Progenitor cell of endocrine pancreas (in vitro differentiated cells): ENCODE measurements at regions not wholly inside any gene's neighbourhood (a gene's known extent, or its start where the extent isn't known, plus 50 kb on each side); places are given as distances from the start of the nearest gene placed in this dataset.
A peak's percentile ranks its signal among the peaks of the same experiment; 100 is the strongest.

Experiments
- DNase-seq: peaks from one replicate; pipeline ENCODE4 v3.0.0; 2021; ENCODE audit warnings: low spot score; ENCODE audit not compliant: unreplicated experiment
- H3K27ac Mint-ChIP-seq: 2 replicates; pipeline ENCODE4 v1.8.0; 2021; ENCODE audit warnings: mild to moderate bottlenecking, moderate library complexity, mixed read lengths
- H3K27me3 Mint-ChIP-seq: 2 replicates; pipeline ENCODE4 v1.8.0; 2021; ENCODE audit warnings: mixed read lengths
- H3K36me3 Mint-ChIP-seq: 2 replicates; pipeline ENCODE4 v1.8.0; 2022; ENCODE audit warnings: mixed read lengths; ENCODE audit not compliant: insufficient read depth
- H3K4me1 Mint-ChIP-seq: 2 replicates; pipeline ENCODE4 v1.8.0; 2021; ENCODE audit warnings: low read depth, mixed read lengths
- H3K4me3 Mint-ChIP-seq: 2 replicates; pipeline ENCODE4 v1.8.0; 2021; ENCODE audit warnings: low read depth, mild to moderate bottlenecking, moderate library complexity, mixed read lengths
- H3K9me3 Mint-ChIP-seq: 2 replicates; pipeline ENCODE4 v1.8.0; 2021; ENCODE audit warnings: low read depth, mixed read lengths
- CTCF ChIP-seq: fragments of 200-600 bp; sonication (generic); IDR thresholded peaks from one replicate; pipeline ENCODE4 v1.5.0; 2021; ENCODE audit warnings: antibody characterized with exemption, mild to moderate bottlenecking; ENCODE audit not compliant: unreplicated experiment

GRCh38 chr5:4553130-4553529, 587.0 kb upstream of the ADAMTS16 start:
- DNase-seq: no peak
- Mint-ChIP-seq H3K4me1 (no peaks in the 10 kb centered on the region), H3K36me3 (no peaks in the 10 kb centered on the region), H3K9me3 (no peaks in the 10 kb centered on the region), H3K27ac (no peak overlapping the region), H3K4me3 (no peak overlapping the region), H3K27me3 (peaks cover 11% of the 10 kb centered on the region)
- TF ChIP-seq CTCF: no peak

DNA sequence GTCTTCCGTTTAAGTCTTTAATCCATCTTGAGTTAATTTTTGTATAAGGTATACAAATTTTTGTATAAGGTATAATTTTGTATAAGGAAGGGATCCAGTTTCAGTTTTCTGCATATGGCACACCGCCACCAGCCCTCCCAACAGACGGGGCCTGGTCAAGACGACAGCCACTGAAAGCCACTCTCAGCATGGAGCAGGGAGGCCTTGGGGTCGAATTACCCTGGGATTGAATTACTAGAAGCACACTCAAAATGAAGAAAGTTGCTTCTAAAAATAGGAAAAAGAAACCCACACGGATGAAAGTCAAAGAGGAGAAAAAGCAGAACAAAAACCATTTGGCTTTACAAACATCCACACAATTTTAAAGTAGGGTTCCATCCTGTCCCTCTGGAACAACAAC, 586.2 kb upstream of the ADAMTS16 start:
- Mint-ChIP-seq H3K36me3 (no peaks in the 10 kb centered on the region), H3K27me3 (peaks cover 12% of the 10 kb centered on the region), H3K4me1 (no peaks in the 10 kb centered on the region), H3K4me3 (no peak overlapping the region), H3K27ac (no peak overlapping the region), H3K9me3 (no peaks in the 10 kb centered on the region)
- DNase-seq: no peak
- no peak for TF ChIP-seq CTCF

- H3K27me3 Mint-ChIP-seq: peaks cover 12% of the 10 kb centered on the region
- H3K4me1 Mint-ChIP-seq: no peaks in the 10 kb centered on the region
- no peaks in the 10 kb centered on the region for H3K36me3 Mint-ChIP-seq
- no peak for TF ChIP-seq CTCF
- no peak overlapping the region for H3K27ac Mint-ChIP-seq
- no peaks in the 10 kb centered on the region for H3K9me3 Mint-ChIP-seq
- no peak overlapping the region for H3K4me3 Mint-ChIP-seq
- no peak for DNase-seq
These were observed 584.3 kb upstream of the ADAMTS16 start for GRCh38 chr5:4555725-4556285.

- no peak overlapping the region for H3K4me3 Mint-ChIP-seq
- H3K27ac Mint-ChIP-seq: no peak overlapping the region
- H3K27me3 Mint-ChIP-seq: peaks cover 4% of the 10 kb centered on the region
- H3K9me3 Mint-ChIP-seq: peaks cover 4% of the 10 kb centered on the region
- TF ChIP-seq CTCF: no peak
- no peaks in the 10 kb centered on the region for H3K4me1 Mint-ChIP-seq
- DNase-seq: no peak
- no peaks in the 10 kb centered on the region for H3K36me3 Mint-ChIP-seq
These were observed 578.7 kb upstream of the ADAMTS16 start for GRCh38 chr5:4561403-4561802.

GRCh38 chr5:4563400-4563799, 576.7 kb upstream of the ADAMTS16 start:
- peak; percentile 59 for TF ChIP-seq CTCF
- no peaks in the 10 kb centered on the region for H3K27me3 Mint-ChIP-seq
- peaks cover 7% of the 10 kb centered on the region for H3K9me3 Mint-ChIP-seq
- H3K36me3 Mint-ChIP-seq: no peaks in the 10 kb centered on the region
- no peak for DNase-seq
- H3K4me1 Mint-ChIP-seq: no peaks in the 10 kb centered on the region
- no peak overlapping the region for H3K27ac Mint-ChIP-seq
- no peak overlapping the region for H3K4me3 Mint-ChIP-seq
